Gastrocnemius medialis (tissue), 4 donors: ENCODE measurements at regions not wholly inside any gene's neighbourhood (a gene's known extent, or its start where the extent isn't known, plus 50 kb on each side); places are given as distances from the start of the nearest gene placed in this dataset.

ENCODE experiments used
- CTCF ChIP-seq, 5 experiments: fragments of 450-650 bp in 3 of 5; fragments of 200-600 bp in 2 of 5; sonication (generic) in 2 of 5; IDR thresholded peaks in 4 of 5; conservative IDR thresholded peaks in 1 of 5; 1 replicate in 4 of 5; 2 replicates in 1 of 5; pipeline ENCODE4 v1.5.1; 2016 to 2019; ENCODE audit warnings: antibody characterized with exemption in 5 of 5, mild to moderate bottlenecking in 3 of 5, moderate library complexity in 3 of 5
- POLR2A ChIP-seq, 2 donors: fragments of 450-650 bp; IDR thresholded peaks; one replicate each; pipeline ENCODE4 v1.6.1; 2017; ENCODE audit warnings: antibody characterized with exemption in 2 of 2, mild to moderate bottlenecking in 2 of 2, moderate library complexity in 2 of 2

DNA sequence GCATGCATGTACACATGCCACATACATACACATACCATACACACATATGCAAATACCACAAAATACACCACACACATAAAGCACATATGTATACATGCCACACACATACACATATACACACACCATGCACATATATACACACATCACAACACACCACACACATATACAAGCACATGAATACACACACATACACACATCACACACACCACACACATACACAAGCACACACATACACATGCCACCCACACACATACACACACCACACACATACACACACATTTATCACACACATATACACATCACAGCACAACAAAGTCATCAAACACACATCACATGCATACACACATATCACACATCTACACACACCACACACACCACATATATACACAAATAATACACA lies 1108.5 kb downstream of the GALC start:
- TF ChIP-seq CTCF (IDR thresholded peaks at IDR 0.05 in 4 of 5, conservative IDR thresholded peaks at IDR 0.05 in 1 of 5) (no peak), POLR2A (IDR thresholded peaks at IDR 0.05) (no peak)
